ENCODE measurements at regions not wholly inside any gene's neighbourhood (a gene's known extent, or its start where the extent isn't known, plus 50 kb on each side); places are given as distances from the start of the nearest gene placed in this dataset.

- Histone ChIP-seq H3K4me3 (ENCODE audit: low read depth, low read length) (no peak overlapping the region), H3K4me1 (ENCODE audit: control insufficient read depth, insufficient read depth, low read length) (no peaks in the 10 kb centered on the region), H3K36me3 (ENCODE audit: control insufficient read depth in 2 of 2, insufficient read depth in 1 of 2, low read length in 2 of 2) (no peaks in the 10 kb centered on the region), H3K27ac (ENCODE audit: extremely low read depth, low read depth, low read length) (no peak overlapping the region), H3K9me3 (ENCODE audit: control insufficient read depth, insufficient read depth, low read depth, low read length) (no peaks in the 10 kb centered on the region)
- ChIA-PET CTCF (interaction anchor here (1.1 kb wide), 1 partner anchor 67 kb away, joined by 3 read pairs; no protein-coding TSS in a partner anchor), POLR2A (no interaction called here)
- no peak for TF ChIP-seq ZNF16 (tag by site-specific recombination; IDR thresholded peaks at IDR 0.05; ENCODE audit: low read depth)
- no peak for TF ChIP-seq ZNF132 (tag by site-specific recombination; IDR thresholded peaks at IDR 0.05; ENCODE audit: borderline replicate concordance)
- TF ChIP-seq ZBTB26 (tag by site-specific recombination; optimal IDR thresholded peaks at IDR 0.05), result no peak
- no peak for TF ChIP-seq ZNF792 (tag by site-specific recombination; IDR thresholded peaks at IDR 0.05)
- no peak for TF ChIP-seq ZNF473 (tag by site-specific recombination; IDR thresholded peaks at IDR 0.05)
- no peak for TF ChIP-seq ZSCAN4 (tag by site-specific recombination; IDR thresholded peaks at IDR 0.05)
- TF ChIP-seq ZNF221 (tag by site-specific recombination; IDR thresholded peaks at IDR 0.05; ENCODE audit: borderline replicate concordance), result no peak
- TF ChIP-seq ZNF214 (tag by site-specific recombination; IDR thresholded peaks at IDR 0.05; ENCODE audit: borderline replicate concordance), result no peak
- no peak for TF ChIP-seq ZNF776 (tag by site-specific recombination; IDR thresholded peaks at IDR 0.05; ENCODE audit: borderline replicate concordance)
Measured at GRCh38 chr12:92502417-92503028, 200.3 kb upstream of the PLEKHG7 start.

GRCh38 chr12:92496790-92497189 lies 206.0 kb upstream of the PLEKHG7 start:
- H3K9me3 ChIP-seq (ENCODE audit: control insufficient read depth, insufficient read depth, low read depth, low read length), result no peaks in the 10 kb centered on the region

GRCh38 chr12:92495108-92495507 lies 207.7 kb upstream of the PLEKHG7 start:
- Histone ChIP-seq H3K9me3 (ENCODE audit: control insufficient read depth, insufficient read depth, low read depth, low read length) (no peaks in the 10 kb centered on the region), H3K36me3 (ENCODE audit: control insufficient read depth in 2 of 2, insufficient read depth in 1 of 2, low read length in 2 of 2) (no peaks in the 10 kb centered on the region), H3K27ac (ENCODE audit: extremely low read depth, low read depth, low read length) (no peak overlapping the region), H3K4me3 (ENCODE audit: low read depth, low read length) (no peak overlapping the region), H3K4me1 (ENCODE audit: control insufficient read depth, insufficient read depth, low read length) (no peaks in the 10 kb centered on the region)
- POLR2A ChIA-PET, result no interaction called here
- CTCF ChIA-PET, result no interaction called here
- no peak for TF ChIP-seq ZNF600 (tag by site-specific recombination; IDR thresholded peaks at IDR 0.05)
- TF ChIP-seq ZNF791 (tag by site-specific recombination; IDR thresholded peaks at IDR 0.05), result no peak
- no peak for TF ChIP-seq ZBTB6 (tag by site-specific recombination; IDR thresholded peaks at IDR 0.05)
- no peak for TF ChIP-seq PRDM6 (tag by site-specific recombination; IDR thresholded peaks at IDR 0.05)
- TF ChIP-seq ZNF48 (tag by site-specific recombination; IDR thresholded peaks at IDR 0.05), result no peak
- TF ChIP-seq HIC1 (tag by site-specific recombination; IDR thresholded peaks at IDR 0.05), result no peak
- no peak for TF ChIP-seq ZXDB (tag by site-specific recombination; IDR thresholded peaks at IDR 0.05)
- no peak for TF ChIP-seq ZNF157 (tag by site-specific recombination; IDR thresholded peaks at IDR 0.05)
- no peak for TF ChIP-seq KLF9 (tag by site-specific recombination; IDR thresholded peaks at IDR 0.05; ENCODE audit: low read depth)

More at GRCh38 chr12:92496790-92497189, 206.0 kb upstream of the PLEKHG7 start:
- TF ChIP-seq ZNF214 (tag by site-specific recombination; IDR thresholded peaks at IDR 0.05; ENCODE audit: borderline replicate concordance) (no peak), CTCF (tag by site-specific recombination; IDR thresholded peaks at IDR 0.05) (no peak)
- CTCF ChIA-PET, result no interaction called here
- Histone ChIP-seq H3K36me3 (ENCODE audit: control insufficient read depth in 2 of 2, insufficient read depth in 1 of 2, low read length in 2 of 2) (no peaks in the 10 kb centered on the region), H3K4me1 (ENCODE audit: control insufficient read depth, insufficient read depth, low read length) (no peaks in the 10 kb centered on the region), H3K4me3 (ENCODE audit: low read depth, low read length) (no peak overlapping the region), H3K27ac (ENCODE audit: extremely low read depth, low read depth, low read length) (no peak overlapping the region)
- POLR2A ChIA-PET, result no interaction called here
